ENCODE measurements at regions not wholly inside any gene's neighbourhood (a gene's known extent, or its start where the extent isn't known, plus 50 kb on each side); places are given as distances from the start of the nearest gene placed in this dataset.

GRCh38 chr5:139740992-139741672 is 54.5 kb upstream of the PSD2 start:
- H3K79me2 ChIP-seq (ENCODE audit: control insufficient read depth, insufficient read depth, low read length) = no peaks in the 10 kb centered on the region
- POLR2A ChIA-PET = no interaction called here
- no peaks in the 10 kb centered on the region for H3K36me3 ChIP-seq (ENCODE audit: control insufficient read depth in 2 of 2, extremely low read depth in 1 of 2, insufficient read depth in 2 of 2, low read length in 2 of 2)
- dilution Hi-C loops (cut with MboI; ENCODE audit: extremely low pct_ligation_motif_present, low sequenced_read_pairs) (no loop called here), intact Hi-C loops (cut with micrococcal nuclease) (no loop called here)
- CTCF ChIA-PET = interaction anchor here (1.0 to 2.0 kb wide), 2 partner anchors 10 to 24 kb away, joined by 4 to 8 read pairs; no protein-coding TSS in a partner anchor
- H3K9me3 ChIP-seq (replicated peaks; ENCODE audit: control insufficient read depth, insufficient read depth, low read length) = no peaks in the 10 kb centered on the region
- FAIRE-seq = no peak
- peaks cover 0 to 2% of the 10 kb centered on the region in 2 experiments for H3K27me3 ChIP-seq (ENCODE audit: control insufficient read depth in 2 of 2, insufficient read depth in 2 of 2, low read length in 2 of 2)
- H3K4me1 ChIP-seq (ENCODE audit: control insufficient read depth, extremely low read depth, insufficient read depth, low read length) = peaks cover 5% of the 10 kb centered on the region
- DNase-seq (ENCODE audit: low read depth, low spot score) = no peak
- H2AFZ ChIP-seq (ENCODE audit: low read depth, low read length) = no peak overlapping the region
- no TSS peak for BruUV-seq (replicated peaks)
- H3K9me1 ChIP-seq (replicated peaks; ENCODE audit: control insufficient read depth, extremely low read depth, insufficient read depth, low read length) = no peaks in the 10 kb centered on the region
- no peaks in the 10 kb centered on the region for H4K20me1 ChIP-seq (replicated peaks; ENCODE audit: control insufficient read depth, extremely low read depth, insufficient read depth, low read length)
- H3K4me2 ChIP-seq (ENCODE audit: insufficient read depth, low read length) = no peak overlapping the region
- no peak overlapping the region for H3K9ac ChIP-seq (replicated peaks; ENCODE audit: extremely low read depth, insufficient read depth, low read length)
- no peak overlapping the region for H3K27ac ChIP-seq (ENCODE audit: insufficient read depth, low read depth, low read length)
- no peak for TF ChIP-seq GATA2 (IDR thresholded peaks at IDR 0.05; ENCODE audit: insufficient read depth, insufficient read length, low read depth, low read length)
- no peak for TF ChIP-seq CTCF (IDR thresholded peaks at IDR 0.05; ENCODE audit: extremely low read depth in 1 of 2, insufficient read depth in 1 of 2, low read depth in 1 of 2, low read length in 2 of 2)
- TF ChIP-seq POLR2A (IDR thresholded peaks at IDR 0.05; ENCODE audit: low read depth, low read length) = no peak
- TF ChIP-seq FOS (IDR thresholded peaks at IDR 0.05; ENCODE audit: borderline replicate concordance, insufficient read depth, low read length) = no peak
- no peak for TF ChIP-seq EZH2 (IDR thresholded peaks at IDR 0.05; ENCODE audit: borderline replicate concordance, low read depth, low read length, severe bottlenecking)
- TF ChIP-seq, protein P1, sequence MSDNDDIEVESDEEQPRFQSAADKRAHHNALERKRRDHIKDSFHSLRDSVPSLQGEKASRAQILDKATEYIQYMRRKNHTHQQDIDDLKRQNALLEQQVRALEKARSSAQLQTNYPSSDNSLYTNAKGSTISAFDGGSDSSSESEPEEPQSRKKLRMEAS (IDR thresholded peaks at IDR 0.05; ENCODE audit: insufficient read depth, insufficient read length) = no peak
- no peak for TF ChIP-seq JUN (IDR thresholded peaks at IDR 0.05; ENCODE audit: borderline replicate concordance, insufficient read depth, insufficient read length, low read depth)
- no peak for TF ChIP-seq MYC (IDR thresholded peaks at IDR 0.05; ENCODE audit: low read depth, low read length)
- TF ChIP-seq POLR2AphosphoS5 (IDR thresholded peaks at IDR 0.05; ENCODE audit: insufficient read depth, low read depth, low read length) = no peak
- H3K4me3 ChIP-seq (replicated peaks in 1 of 3; ENCODE audit: insufficient read depth in 1 of 3, low read depth in 1 of 3, low read length in 3 of 3) = no peak overlapping the region
